Endodermal cell (in vitro differentiated cells): ENCODE measurements at regions not wholly inside any gene's neighbourhood (a gene's known extent, or its start where the extent isn't known, plus 50 kb on each side); places are given as distances from the start of the nearest gene placed in this dataset.

Experiments
- DNase-seq: peaks from one replicate; pipeline ENCODE4 v3.0.0-alpha.2; 2017
- H3K27ac ChIP-seq: 2 replicates; pipeline ENCODE4 v1.5.1; 2013; ENCODE audit warnings: mild to moderate bottlenecking, low read depth, low read length, moderate library complexity
- H3K27me3 ChIP-seq: 2 replicates; pipeline ENCODE4 v1.6.1; 2013; ENCODE audit warnings: mild to moderate bottlenecking, low read length, moderate library complexity; ENCODE audit not compliant: insufficient read depth, control insufficient read depth, poor library complexity, severe bottlenecking
- H3K36me3 ChIP-seq: 2 replicates; pipeline ENCODE4 v1.7.0; 2013; ENCODE audit warnings: mild to moderate bottlenecking, low read length, moderate library complexity; ENCODE audit not compliant: control insufficient read depth, insufficient read depth
- H3K4me1 ChIP-seq: one replicate; pipeline ENCODE4 v1.7.0; 2013; ENCODE audit warnings: low read length; ENCODE audit not compliant: control insufficient read depth, insufficient read depth
- H3K4me3 ChIP-seq: 2 replicates; pipeline ENCODE4 v1.5.1; 2013; ENCODE audit warnings: mild to moderate bottlenecking, low read length, moderate library complexity
- H3K9ac ChIP-seq: 2 replicates; pipeline ENCODE4 v1.6.1; 2013; ENCODE audit warnings: mild to moderate bottlenecking, low read length, moderate library complexity; ENCODE audit not compliant: poor library complexity, severe bottlenecking; ENCODE audit errors: extremely low read depth
- H3K9me3 ChIP-seq: 2 replicates; pipeline ENCODE4 v1.6.1; 2013; ENCODE audit warnings: mild to moderate bottlenecking, low read length, moderate library complexity; ENCODE audit not compliant: control insufficient read depth
- H3K27ac Mint-ChIP-seq: 2 replicates; pipeline ENCODE4 v1.8.0; 2020; ENCODE audit warnings: mixed read lengths
- H3K27me3 Mint-ChIP-seq: 2 replicates; pipeline ENCODE4 v1.8.0; 2021; ENCODE audit warnings: mild to moderate bottlenecking, mixed read lengths; ENCODE audit not compliant: insufficient read depth
- H3K36me3 Mint-ChIP-seq: 2 replicates; pipeline ENCODE4 v1.8.0; 2020; ENCODE audit warnings: low read depth, mixed read lengths
- H3K4me1 Mint-ChIP-seq: 2 replicates; pipeline ENCODE4 v1.8.0; 2020; ENCODE audit warnings: mixed read lengths
- H3K4me3 Mint-ChIP-seq: 2 replicates; pipeline ENCODE4 v1.8.0; 2020; ENCODE audit warnings: mild to moderate bottlenecking, moderate library complexity, mixed read lengths
- H3K9me3 Mint-ChIP-seq: 2 replicates; pipeline ENCODE4 v1.8.0; 2020; ENCODE audit warnings: mild to moderate bottlenecking, mixed read lengths
- CTCF ChIP-seq: fragments of 200-600 bp; sonication (generic); conservative IDR thresholded peaks from 2 replicates; pipeline ENCODE4 v1.5.0; 2021; ENCODE audit warnings: antibody characterized with exemption, mild to moderate bottlenecking
- WGBS, 2 experiments: methylation state at CpG; one replicate each; pipeline versions ENCODE4 v1.1.5 to v1.1.7; 2013; ENCODE audit warnings: missing lambda C conversion rate in 2 of 2, mixed read lengths in 1 of 2; ENCODE audit not compliant: insufficient coverage in 1 of 2, insufficient read length in 1 of 2; 5-methylcytosine and 5-hydroxymethylcytosine counted together

- peaks cover 11% of the 10 kb centered on the region for H3K4me1 Mint-ChIP-seq
Observed at GRCh38 chr2:145832681-145833080, 1312.8 kb upstream of the ZEB2 start.

GRCh38 chr2:145829931-145830330 is 1310.0 kb upstream of the ZEB2 start:
- TF ChIP-seq CTCF: no peak

More at GRCh38 chr2:145832681-145833080, 1312.8 kb upstream of the ZEB2 start:
- H3K4me1 ChIP-seq: no peaks in the 10 kb centered on the region
- no peak overlapping the region for H3K27ac ChIP-seq
- Mint-ChIP-seq H3K4me3 (no peak overlapping the region), H3K27ac (no peak overlapping the region), H3K36me3 (no peaks in the 10 kb centered on the region), H3K9me3 (no peaks in the 10 kb centered on the region), H3K27me3 (no peaks in the 10 kb centered on the region)
- no peaks in the 10 kb centered on the region for H3K27me3 ChIP-seq
- no peak for DNase-seq
- H3K9ac ChIP-seq: no peak overlapping the region
- WGBS, 2 experiments: 93 to 97% methylated on average over 2 to 5 of the region's 5 CpGs
- H3K36me3 ChIP-seq: no peaks in the 10 kb centered on the region
- H3K4me3 ChIP-seq: no peak overlapping the region
- no peak for TF ChIP-seq CTCF
- no peaks in the 10 kb centered on the region for H3K9me3 ChIP-seq

GRCh38 chr2:145827235-145827634 is 1307.3 kb upstream of the ZEB2 start:
- Histone ChIP-seq H3K36me3 (no peaks in the 10 kb centered on the region), H3K9ac (no peak overlapping the region), H3K27ac (no peak overlapping the region), H3K9me3 (no peaks in the 10 kb centered on the region), H3K4me3 (no peak overlapping the region), H3K4me1 (no peaks in the 10 kb centered on the region), H3K27me3 (no peaks in the 10 kb centered on the region)
- TF ChIP-seq CTCF: no peak
- 60 to 95% methylated on average over 1 of the region's 2 CpGs for WGBS, 2 experiments
- H3K4me1 Mint-ChIP-seq: peaks cover 11% of the 10 kb centered on the region
- DNase-seq: no peak
- H3K9me3 Mint-ChIP-seq: no peaks in the 10 kb centered on the region
- H3K27ac Mint-ChIP-seq: no peak overlapping the region
- no peaks in the 10 kb centered on the region for H3K27me3 Mint-ChIP-seq
- H3K36me3 Mint-ChIP-seq: no peaks in the 10 kb centered on the region
- no peak overlapping the region for H3K4me3 Mint-ChIP-seq

More at GRCh38 chr2:145829931-145830330, 1310.0 kb upstream of the ZEB2 start:
- Mint-ChIP-seq H3K27ac (no peak overlapping the region), H3K4me3 (no peak overlapping the region), H3K36me3 (no peaks in the 10 kb centered on the region), H3K4me1 (peaks cover 11% of the 10 kb centered on the region), H3K9me3 (no peaks in the 10 kb centered on the region), H3K27me3 (no peaks in the 10 kb centered on the region)
- H3K9ac ChIP-seq: no peak overlapping the region
- no peak overlapping the region for H3K4me3 ChIP-seq
- H3K27me3 ChIP-seq: no peaks in the 10 kb centered on the region
- no peaks in the 10 kb centered on the region for H3K9me3 ChIP-seq
- no peak for DNase-seq
- H3K27ac ChIP-seq: no peak overlapping the region
- no peaks in the 10 kb centered on the region for H3K4me1 ChIP-seq
- no peaks in the 10 kb centered on the region for H3K36me3 ChIP-seq
